OCI-LY3 (cell line): ENCODE measurements at regions not wholly inside any gene's neighbourhood (a gene's known extent, or its start where the extent isn't known, plus 50 kb on each side); places are given as distances from the start of the nearest gene placed in this dataset.

Experiments used
- H2AFZ ChIP-seq: fragments of 200-600, 300-600 bp; shearing (Covaris generic); 2 replicates; pipeline ENCODE4 v1.6.0; 2014; ENCODE audit warnings: antibody characterized with exemption, low read depth, low read length
- H3K27ac ChIP-seq: fragments of 200-600, 300-600 bp; sonication (generic); 2 replicates; pipeline ENCODE4 v1.5.1; 2014; ENCODE audit warnings: mild to moderate bottlenecking, low read length, moderate library complexity, mixed read lengths
- H3K27me3 ChIP-seq: fragments of 200-600, 300-600 bp; sonication (generic); 2 replicates; pipeline ENCODE4 v1.6.1; 2014; ENCODE audit warnings: low read depth, low read length, mixed read lengths
- H3K36me3 ChIP-seq: fragments of 200-600, 300-600 bp; sonication (generic); replicated peaks from 2 replicates; pipeline ENCODE3; 2014; ENCODE audit warnings: low read depth, low read length, mixed read lengths
- H3K4me1 ChIP-seq: fragments of 300-600, 200-600 bp; sonication (generic); 2 replicates; pipeline ENCODE4 v1.6.1; 2014; ENCODE audit warnings: low read length, mixed read lengths
- H3K4me2 ChIP-seq: fragments of 200-600, 300-600 bp; sonication (generic); 2 replicates; pipeline ENCODE4 v1.6.1; 2014; ENCODE audit warnings: low read length, mixed read lengths
- H3K4me3 ChIP-seq: fragments of 300-600, 200-600 bp; sonication (generic); 2 replicates; pipeline ENCODE4 v1.5.1; 2014; ENCODE audit warnings: antibody characterized with exemption, mild to moderate bottlenecking, low read length, moderate library complexity
- H3K79me2 ChIP-seq: fragments of 300-600, 200-600 bp; shearing (Covaris generic); 2 replicates; pipeline ENCODE4 v1.6.1; 2014; ENCODE audit warnings: mild to moderate bottlenecking, low read length, mixed read lengths
- H3K9ac ChIP-seq: fragments of 300-600, 200-600 bp; shearing (Covaris generic); 2 replicates; pipeline ENCODE4 v1.6.0; 2014; ENCODE audit warnings: mild to moderate bottlenecking, low read length, moderate library complexity
- H3K9me3 ChIP-seq: fragments of 200-600, 300-600 bp; shearing (Covaris generic); 2 replicates; pipeline ENCODE4 v1.6.1; 2014; ENCODE audit warnings: low read length, mixed read lengths; ENCODE audit not compliant: insufficient read depth
- H4K20me1 ChIP-seq: fragments of 200-600, 300-600 bp; sonication (generic); 2 replicates; pipeline ENCODE4 v1.6.1; 2016; ENCODE audit warnings: low read length, mixed read lengths; ENCODE audit not compliant: insufficient read depth
- EZH2phosphoT487 ChIP-seq: fragments of 200-600 bp; shearing (Covaris generic); IDR thresholded peaks from 2 replicates; pipeline ENCODE4 v1.6.1; 2018; ENCODE audit warnings: antibody characterized with exemption, mixed run types, low read depth
- TF ChIP-seq, protein P1 (sequence below): fragments of 200-600, 300-600 bp; sonication (generic); IDR thresholded peaks from 2 replicates; pipeline ENCODE4 v1.5.1; 2014; ENCODE audit warnings: antibody characterized with exemption, low read length, low read depth

- TF ChIP-seq, protein P1, sequence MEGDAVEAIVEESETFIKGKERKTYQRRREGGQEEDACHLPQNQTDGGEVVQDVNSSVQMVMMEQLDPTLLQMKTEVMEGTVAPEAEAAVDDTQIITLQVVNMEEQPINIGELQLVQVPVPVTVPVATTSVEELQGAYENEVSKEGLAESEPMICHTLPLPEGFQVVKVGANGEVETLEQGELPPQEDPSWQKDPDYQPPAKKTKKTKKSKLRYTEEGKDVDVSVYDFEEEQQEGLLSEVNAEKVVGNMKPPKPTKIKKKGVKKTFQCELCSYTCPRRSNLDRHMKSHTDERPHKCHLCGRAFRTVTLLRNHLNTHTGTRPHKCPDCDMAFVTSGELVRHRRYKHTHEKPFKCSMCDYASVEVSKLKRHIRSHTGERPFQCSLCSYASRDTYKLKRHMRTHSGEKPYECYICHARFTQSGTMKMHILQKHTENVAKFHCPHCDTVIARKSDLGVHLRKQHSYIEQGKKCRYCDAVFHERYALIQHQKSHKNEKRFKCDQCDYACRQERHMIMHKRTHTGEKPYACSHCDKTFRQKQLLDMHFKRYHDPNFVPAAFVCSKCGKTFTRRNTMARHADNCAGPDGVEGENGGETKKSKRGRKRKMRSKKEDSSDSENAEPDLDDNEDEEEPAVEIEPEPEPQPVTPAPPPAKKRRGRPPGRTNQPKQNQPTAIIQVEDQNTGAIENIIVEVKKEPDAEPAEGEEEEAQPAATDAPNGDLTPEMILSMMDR = no peak
- TF ChIP-seq EZH2phosphoT487 = no peak
- H3K27ac ChIP-seq = no peak overlapping the region
- H3K9me3 ChIP-seq = no peaks in the 10 kb centered on the region
- 0 out of 2 replicates have a peak, but pooled peaks cover 5% of the 10 kb centered on the region for H3K4me1 ChIP-seq
- H3K79me2 ChIP-seq = no peaks in the 10 kb centered on the region
- no peak overlapping the region for H2AFZ ChIP-seq
- no peaks in the 10 kb centered on the region for H3K36me3 ChIP-seq
- no peak overlapping the region for H3K4me3 ChIP-seq
- no peaks in the 10 kb centered on the region for H3K27me3 ChIP-seq
- H3K9ac ChIP-seq = no peak overlapping the region
- no peaks in the 10 kb centered on the region for H4K20me1 ChIP-seq
- H3K4me2 ChIP-seq = no peak overlapping the region
Measured at GRCh38 chr6:6968731-6969552, 138.8 kb upstream of the RREB1 start.

- Histone ChIP-seq H2AFZ (no peak overlapping the region), H3K27ac (no peak overlapping the region), H3K4me1 (0 out of 2 replicates have a peak, but pooled peaks cover 5% of the 10 kb centered on the region), H3K9me3 (no peaks in the 10 kb centered on the region), H3K79me2 (no peaks in the 10 kb centered on the region), H3K9ac (no peak overlapping the region), H3K4me3 (no peak overlapping the region), H3K4me2 (no peak overlapping the region), H3K36me3 (no peaks in the 10 kb centered on the region), H4K20me1 (no peaks in the 10 kb centered on the region), H3K27me3 (no peaks in the 10 kb centered on the region)
- TF ChIP-seq EZH2phosphoT487 = no peak
- TF ChIP-seq, protein P1 = no peak
Measured at GRCh38 chr6:6969761-6970223, 138.0 kb upstream of the RREB1 start.

- H2AFZ ChIP-seq = no peak overlapping the region
- H3K4me2 ChIP-seq = no peak overlapping the region
- H3K4me1 ChIP-seq = 0 out of 2 replicates have a peak, but pooled peaks cover 5% of the 10 kb centered on the region
- H3K27me3 ChIP-seq = no peaks in the 10 kb centered on the region
- H3K4me3 ChIP-seq = no peak overlapping the region
- TF ChIP-seq, protein P1 = no peak
- TF ChIP-seq EZH2phosphoT487 = no peak
- no peak overlapping the region for H3K27ac ChIP-seq
- H3K9me3 ChIP-seq = no peaks in the 10 kb centered on the region
- no peaks in the 10 kb centered on the region for H4K20me1 ChIP-seq
- H3K79me2 ChIP-seq = no peaks in the 10 kb centered on the region
- no peak overlapping the region for H3K9ac ChIP-seq
- no peaks in the 10 kb centered on the region for H3K36me3 ChIP-seq
Measured at GRCh38 chr6:6970851-6971250, 136.9 kb upstream of the RREB1 start.

DNA sequence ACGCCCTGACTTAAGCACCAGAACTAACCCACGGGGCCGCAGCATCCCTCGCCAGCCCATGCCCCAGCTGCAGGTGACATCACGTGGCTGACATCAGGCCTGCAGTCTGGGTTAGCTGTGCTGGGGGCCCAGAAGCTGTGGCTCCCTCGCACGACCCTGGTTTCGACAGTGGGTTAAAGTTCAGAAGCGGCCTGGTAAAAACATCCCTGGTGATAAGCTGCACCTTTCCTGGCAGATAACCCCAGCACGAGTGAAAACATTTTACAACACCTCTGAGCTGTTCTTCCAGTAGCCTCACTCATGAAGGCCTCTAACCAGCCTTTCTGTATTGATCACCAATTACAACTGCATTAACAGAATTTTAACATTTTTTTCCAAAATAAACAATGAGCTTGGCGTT lies 136.4 kb upstream of the RREB1 start:
- H3K4me1 ChIP-seq = 0 out of 2 replicates have a peak, but pooled peaks cover 5% of the 10 kb centered on the region
- no peak overlapping the region for H3K4me3 ChIP-seq
- TF ChIP-seq, protein P1 = no peak
- TF ChIP-seq EZH2phosphoT487 = no peak
- H3K79me2 ChIP-seq = no peaks in the 10 kb centered on the region
- no peaks in the 10 kb centered on the region for H3K36me3 ChIP-seq
- H3K27me3 ChIP-seq = no peaks in the 10 kb centered on the region
- no peak overlapping the region for H3K9ac ChIP-seq
- H3K27ac ChIP-seq = no peak overlapping the region
- H3K9me3 ChIP-seq = no peaks in the 10 kb centered on the region
- H4K20me1 ChIP-seq = no peaks in the 10 kb centered on the region
- H3K4me2 ChIP-seq = no peak overlapping the region
- no peak overlapping the region for H2AFZ ChIP-seq
